Neural cell (in vitro differentiated cells): ENCODE measurements at regions not wholly inside any gene's neighbourhood (a gene's known extent, or its start where the extent isn't known, plus 50 kb on each side); places are given as distances from the start of the nearest gene placed in this dataset.

Source experiments
- CTCF ChIP-seq: fragments of 450-650 bp; IDR thresholded peaks from 2 replicates; pipeline ENCODE4 v1.5.1; 2014; ENCODE audit warnings: antibody characterized with exemption, mild to moderate bottlenecking, moderate library complexity; ENCODE audit not compliant: poor library complexity, severe bottlenecking
- EP300 ChIP-seq: fragments of 450-650 bp; conservative IDR thresholded peaks from 2 replicates; pipeline ENCODE4 v1.6.1; 2014; ENCODE audit warnings: antibody characterized with exemption, mild to moderate bottlenecking, moderate library complexity; ENCODE audit not compliant: poor library complexity, severe bottlenecking
- EZH2 ChIP-seq: fragments of 200-600, 300-800 bp; shearing (Covaris generic), sonication (generic); IDR thresholded peaks from 2 replicates; pipeline ENCODE4 v1.6.1; 2014; ENCODE audit warnings: antibody characterized with exemption, low read length, borderline replicate concordance, mild to moderate bottlenecking; ENCODE audit not compliant: insufficient read depth, poor library complexity, severe bottlenecking
- MXI1 ChIP-seq: fragments of 450-650 bp; conservative IDR thresholded peaks from 2 replicates; pipeline ENCODE4 v1.6.1; 2014; ENCODE audit warnings: antibody characterized with exemption, mild to moderate bottlenecking; ENCODE audit not compliant: poor library complexity, severe bottlenecking
- POLR2AphosphoS5 ChIP-seq: IDR thresholded peaks from 2 replicates; pipeline ENCODE4 v1.6.1; 2012
- RAD21 ChIP-seq: fragments of 450-650 bp; conservative IDR thresholded peaks from 2 replicates; pipeline ENCODE4 v1.6.1; 2014; ENCODE audit warnings: antibody characterized with exemption, mild to moderate bottlenecking, moderate library complexity
- REST ChIP-seq: IDR thresholded peaks from 2 replicates; pipeline ENCODE4 v1.6.1; 2012; ENCODE audit warnings: borderline replicate concordance

- TF ChIP-seq CTCF (no peak), EZH2 (no peak), REST (no peak), RAD21 (no peak), POLR2AphosphoS5 (no peak), MXI1 (no peak), EP300 (no peak)
Measured at GRCh38 chr13:99828123-99828522, 143.4 kb downstream of the ZIC5 start.
